ENCODE measurements at regions not wholly inside any gene's neighbourhood (a gene's known extent, or its start where the extent isn't known, plus 50 kb on each side); places are given as distances from the start of the nearest gene placed in this dataset.

DNA sequence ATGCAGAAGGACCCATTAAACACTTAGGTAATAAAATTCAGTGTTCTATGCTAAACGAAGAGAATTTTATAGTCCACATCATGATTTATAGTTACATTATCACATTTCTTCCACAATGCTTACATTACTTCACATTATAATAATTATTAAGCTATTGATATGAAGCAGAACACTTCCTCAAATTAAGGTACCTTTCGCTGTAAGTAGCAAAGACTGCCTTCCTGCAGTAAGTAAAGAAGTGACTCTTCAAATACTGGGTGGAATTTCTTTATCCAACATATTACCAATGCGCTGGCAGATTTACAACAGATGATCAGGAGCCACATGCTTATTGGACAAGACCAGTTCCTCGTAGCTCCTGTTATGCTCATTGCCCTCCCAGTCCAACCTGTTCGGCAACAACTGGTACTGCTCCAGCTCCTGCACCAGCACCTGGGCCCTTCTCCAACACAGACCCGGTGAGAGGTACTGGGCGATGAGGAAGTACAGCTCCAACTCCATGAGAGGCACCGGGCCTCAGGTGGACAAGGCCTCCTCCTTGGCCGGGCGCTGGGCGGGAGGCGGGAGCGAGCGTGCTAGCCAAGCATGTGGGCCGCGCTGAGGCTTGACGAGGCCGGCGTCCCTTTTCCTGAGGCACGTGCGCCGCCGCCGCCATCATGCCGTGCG, 210.7 kb upstream of the ATP2B1 start:
- no peak for DNase-seq (ENCODE audit: low read depth, low spot score)
- in situ Hi-C loops (cut with HindIII; ENCODE audit: low pct_unique_long_range_greater_than_20kb, low sequenced_read_pairs): no loop called here

DNA sequence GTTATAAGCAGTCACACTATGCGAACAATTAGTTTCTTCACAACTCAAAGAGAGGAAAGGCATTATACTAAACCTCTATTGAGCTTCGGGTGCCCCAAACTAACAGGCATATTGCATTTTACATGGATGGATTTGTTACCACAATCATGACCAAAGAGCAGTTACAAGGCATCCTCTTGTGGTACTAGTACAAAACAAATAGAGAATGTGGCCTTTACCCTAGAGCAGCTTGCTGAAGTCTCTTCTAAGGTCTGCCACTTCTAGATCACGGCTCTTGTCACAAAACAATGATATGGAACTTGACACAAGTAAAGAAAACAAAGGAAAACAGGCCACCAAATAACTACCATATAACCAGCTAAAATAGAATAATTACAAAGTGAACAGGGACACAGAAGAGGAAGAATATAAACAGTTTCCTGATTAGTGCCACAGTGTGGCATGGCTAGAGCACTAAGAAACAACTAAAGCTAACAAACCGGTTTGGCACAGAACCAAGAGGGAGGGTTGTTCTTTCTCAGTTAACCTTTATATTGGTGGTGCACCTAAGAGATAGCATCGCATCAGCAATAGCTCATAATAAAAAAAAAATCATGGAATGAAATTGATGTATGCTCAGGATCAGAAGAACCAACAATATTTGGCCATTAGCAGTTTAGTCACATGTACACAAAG, 209.7 kb upstream of the ATP2B1 start:
- DNase-seq (ENCODE audit: low read depth, low spot score): no peak
- in situ Hi-C loops (cut with HindIII; ENCODE audit: low pct_unique_long_range_greater_than_20kb, low sequenced_read_pairs): no loop called here

DNA sequence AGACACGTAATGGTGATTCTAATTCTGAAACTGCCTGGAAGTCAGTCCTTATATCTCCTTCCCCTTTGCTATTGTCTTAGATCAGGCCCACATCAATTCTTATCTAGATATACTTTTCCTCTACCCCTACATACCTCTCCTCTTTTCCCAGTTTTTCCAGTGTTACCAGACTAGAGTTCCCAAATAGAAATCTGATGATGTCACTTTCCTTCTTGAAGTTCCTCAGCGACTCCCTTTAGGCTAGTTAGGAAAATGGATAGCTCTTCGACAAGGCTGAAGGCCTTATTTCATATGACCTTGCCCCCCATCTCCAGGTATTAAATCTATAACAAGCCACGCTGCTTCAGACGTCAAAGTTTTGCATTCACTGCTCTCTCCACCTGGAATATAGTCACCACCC, 201.1 kb upstream of the ATP2B1 start:
- in situ Hi-C loops (cut with HindIII; ENCODE audit: low pct_unique_long_range_greater_than_20kb, low sequenced_read_pairs): no loop called here
- DNase-seq (ENCODE audit: low read depth, low spot score): no peak

DNA sequence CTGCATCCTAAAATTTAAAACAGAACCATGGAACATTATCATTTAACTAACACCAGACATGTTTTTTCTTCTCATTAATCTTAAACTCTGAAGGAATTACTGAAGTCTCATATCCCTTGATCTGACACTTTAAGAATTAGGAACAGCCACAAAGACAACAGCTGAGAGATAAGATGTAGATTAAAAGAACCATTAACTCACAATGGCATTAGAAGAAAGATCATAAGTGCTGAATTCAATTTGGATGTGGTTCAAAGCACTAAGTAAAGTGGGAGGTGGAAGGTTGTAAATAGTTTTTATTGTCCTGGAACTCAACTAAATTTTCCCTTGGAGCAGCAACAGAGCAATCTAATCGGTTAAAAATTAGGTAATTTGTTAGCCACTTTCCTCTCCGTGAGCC, 199.0 kb upstream of the ATP2B1 start:
- in situ Hi-C loops (cut with HindIII; ENCODE audit: low pct_unique_long_range_greater_than_20kb, low sequenced_read_pairs): no loop called here
- no peak for DNase-seq (ENCODE audit: low read depth, low spot score)

DNA sequence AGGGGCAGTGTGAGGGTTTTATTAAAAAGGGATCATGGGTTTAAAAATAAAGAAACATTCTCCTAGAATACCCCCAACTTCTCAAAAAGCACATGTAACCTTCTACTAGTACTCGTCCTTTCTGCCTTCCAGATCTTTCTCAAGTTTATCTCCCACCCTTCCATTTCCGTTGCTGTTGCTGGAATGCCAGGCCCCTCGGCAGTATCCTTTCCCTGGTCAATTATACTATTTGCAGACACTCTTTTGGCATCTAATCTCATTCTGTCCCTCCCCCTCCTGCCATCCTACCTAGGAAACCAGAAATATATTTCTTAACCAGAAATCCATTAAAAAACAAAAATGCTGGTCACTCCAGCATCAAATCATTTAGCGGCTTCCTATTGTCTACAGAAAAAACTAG, 198.2 kb upstream of the ATP2B1 start:
- no peak for DNase-seq (ENCODE audit: low read depth, low spot score)
- in situ Hi-C loops (cut with HindIII; ENCODE audit: low pct_unique_long_range_greater_than_20kb, low sequenced_read_pairs): no loop called here

DNA sequence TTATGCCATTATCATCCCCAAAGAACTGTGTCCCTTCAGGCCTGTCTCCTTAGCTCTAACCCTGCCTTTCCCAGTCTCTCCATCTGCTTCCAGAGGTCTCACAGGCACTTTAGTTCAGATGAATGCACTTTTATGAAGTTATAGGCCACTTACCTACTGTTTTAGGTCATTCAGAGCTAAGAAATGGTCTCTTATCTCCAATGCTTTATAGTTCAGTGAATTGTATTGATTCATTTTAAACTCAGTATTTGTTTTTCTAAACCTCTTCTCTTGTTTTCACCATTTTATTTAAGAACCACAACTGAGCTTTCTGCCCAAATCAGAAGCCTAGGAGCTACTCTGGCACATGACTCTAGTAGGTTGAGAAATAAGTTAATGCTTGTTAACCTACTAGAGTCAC, 197.5 kb upstream of the ATP2B1 start:
- in situ Hi-C loops (cut with HindIII; ENCODE audit: low pct_unique_long_range_greater_than_20kb, low sequenced_read_pairs): no loop called here
- no peak for DNase-seq (ENCODE audit: low read depth, low spot score)

DNA sequence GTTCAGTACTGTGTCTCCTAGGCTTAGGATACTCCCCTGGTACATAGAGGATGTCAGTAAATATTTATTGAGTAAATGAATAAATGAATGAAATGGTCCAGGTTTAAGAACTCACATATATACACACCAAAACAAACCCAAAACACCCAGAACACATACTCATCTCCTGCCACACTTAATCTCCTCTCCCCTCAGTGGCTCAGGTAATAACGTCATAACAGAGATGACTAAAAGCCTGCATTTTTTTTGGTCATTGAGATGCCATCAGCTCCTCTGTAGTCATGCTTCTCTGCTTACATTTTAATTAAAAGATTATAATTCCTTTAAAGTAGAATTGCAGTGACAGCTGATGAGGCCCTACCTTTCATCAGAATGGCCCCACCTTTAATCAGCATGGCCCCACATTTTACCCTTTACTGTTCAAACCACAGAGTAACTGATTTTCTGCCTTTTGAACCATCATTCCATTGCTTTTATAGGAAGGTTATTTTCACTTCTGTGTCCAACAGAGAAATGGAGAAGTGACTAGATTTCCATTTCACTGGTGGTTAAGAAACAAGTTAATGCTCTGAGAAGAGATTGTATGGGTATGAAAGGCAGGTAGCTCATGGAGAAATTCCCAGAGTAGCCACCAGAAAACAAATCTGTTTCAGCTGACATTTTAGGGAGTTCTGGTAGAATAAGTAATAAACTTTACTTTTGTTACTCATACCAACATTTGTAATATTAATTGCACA, 193.4 kb upstream of the ATP2B1 start:
- in situ Hi-C loops (cut with HindIII; ENCODE audit: low pct_unique_long_range_greater_than_20kb, low sequenced_read_pairs): no loop called here
- no peak for DNase-seq (ENCODE audit: low read depth, low spot score)

DNA sequence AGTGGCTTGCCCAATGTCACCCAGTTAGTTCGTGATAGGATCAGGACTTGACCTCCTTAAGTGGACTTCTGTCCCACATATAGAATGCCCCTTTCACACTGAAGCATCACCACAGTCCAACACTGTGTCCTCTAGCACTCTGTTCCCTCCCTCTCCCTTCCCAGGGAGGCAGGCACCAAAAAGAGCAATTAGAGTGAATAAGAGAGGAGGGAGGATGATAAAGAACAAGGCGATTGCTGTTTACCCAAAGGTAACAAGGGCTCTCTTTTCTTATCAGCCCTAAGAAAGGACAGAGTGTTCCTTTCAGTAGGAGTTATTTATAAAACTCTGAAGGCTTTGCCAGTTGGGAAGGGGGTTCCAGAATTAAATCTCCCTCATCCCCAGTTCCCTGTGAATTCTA, 192.7 kb upstream of the ATP2B1 start:
- peak; percentile 57 for DNase-seq (ENCODE audit: low read depth, low spot score)
- in situ Hi-C loops (cut with HindIII; ENCODE audit: low pct_unique_long_range_greater_than_20kb, low sequenced_read_pairs): no loop called here

DNA sequence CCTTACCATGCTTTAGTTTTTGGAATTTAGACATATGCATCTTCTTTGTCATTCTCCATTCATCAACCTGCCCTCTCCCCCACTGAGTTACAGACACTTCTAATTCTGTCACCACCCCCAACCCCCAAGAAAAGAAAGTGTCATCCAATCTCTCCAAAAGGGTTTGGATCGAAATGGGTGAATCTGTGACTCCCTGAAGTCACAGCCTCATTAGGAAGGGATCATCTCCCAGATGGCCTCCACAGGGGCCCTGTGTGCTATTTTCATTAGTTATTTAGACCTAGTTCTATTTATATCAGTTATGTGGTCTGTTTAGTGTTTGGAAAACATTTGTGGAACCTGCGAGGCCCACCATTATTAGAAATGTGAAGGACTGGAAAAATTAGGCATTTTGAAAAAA, 191.0 kb upstream of the ATP2B1 start:
- no peak for DNase-seq (ENCODE audit: low read depth, low spot score)
- in situ Hi-C loops (cut with HindIII; ENCODE audit: low pct_unique_long_range_greater_than_20kb, low sequenced_read_pairs): no loop called here

DNA sequence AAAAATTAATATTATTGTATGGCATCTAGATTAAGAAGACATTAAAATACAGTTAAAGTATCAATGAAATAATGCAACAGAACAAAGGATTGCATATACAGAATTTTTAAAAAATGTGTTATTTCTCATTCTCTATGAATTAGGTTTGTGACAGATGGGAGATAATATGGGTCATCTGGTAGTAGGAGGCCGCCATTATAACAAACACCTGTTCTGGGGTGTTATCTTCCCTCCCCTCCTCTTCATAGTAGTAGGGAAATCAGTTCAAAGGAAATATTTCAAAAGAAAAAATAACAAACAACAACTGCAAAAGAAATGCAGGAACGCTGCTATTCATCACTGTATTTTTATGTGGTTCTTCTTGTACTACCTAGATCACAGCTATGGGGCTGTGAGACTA, 187.0 kb upstream of the ATP2B1 start:
- no peak for DNase-seq (ENCODE audit: low read depth, low spot score)
- in situ Hi-C loops (cut with HindIII; ENCODE audit: low pct_unique_long_range_greater_than_20kb, low sequenced_read_pairs): no loop called here

DNA sequence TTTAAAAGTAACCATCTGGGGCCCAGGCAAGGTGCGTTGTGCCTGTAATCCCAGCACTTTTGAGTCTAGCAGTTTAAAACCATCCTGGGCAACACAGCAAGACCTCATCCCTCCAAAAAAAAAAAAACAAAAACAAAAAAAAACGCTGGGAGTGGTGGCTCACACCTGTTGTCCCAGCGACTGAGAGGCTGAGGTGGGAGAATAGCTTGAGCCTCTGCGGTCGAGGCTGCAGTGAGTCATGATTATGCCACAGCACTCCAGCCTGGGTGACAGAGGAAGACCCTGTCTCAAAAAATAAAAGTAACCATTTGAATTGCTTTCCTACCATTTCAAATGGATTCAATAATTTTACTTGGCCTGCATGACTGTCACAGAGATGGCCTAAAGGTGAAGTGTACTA, 186.5 kb upstream of the ATP2B1 start:
- in situ Hi-C loops (cut with HindIII; ENCODE audit: low pct_unique_long_range_greater_than_20kb, low sequenced_read_pairs): no loop called here

DNA sequence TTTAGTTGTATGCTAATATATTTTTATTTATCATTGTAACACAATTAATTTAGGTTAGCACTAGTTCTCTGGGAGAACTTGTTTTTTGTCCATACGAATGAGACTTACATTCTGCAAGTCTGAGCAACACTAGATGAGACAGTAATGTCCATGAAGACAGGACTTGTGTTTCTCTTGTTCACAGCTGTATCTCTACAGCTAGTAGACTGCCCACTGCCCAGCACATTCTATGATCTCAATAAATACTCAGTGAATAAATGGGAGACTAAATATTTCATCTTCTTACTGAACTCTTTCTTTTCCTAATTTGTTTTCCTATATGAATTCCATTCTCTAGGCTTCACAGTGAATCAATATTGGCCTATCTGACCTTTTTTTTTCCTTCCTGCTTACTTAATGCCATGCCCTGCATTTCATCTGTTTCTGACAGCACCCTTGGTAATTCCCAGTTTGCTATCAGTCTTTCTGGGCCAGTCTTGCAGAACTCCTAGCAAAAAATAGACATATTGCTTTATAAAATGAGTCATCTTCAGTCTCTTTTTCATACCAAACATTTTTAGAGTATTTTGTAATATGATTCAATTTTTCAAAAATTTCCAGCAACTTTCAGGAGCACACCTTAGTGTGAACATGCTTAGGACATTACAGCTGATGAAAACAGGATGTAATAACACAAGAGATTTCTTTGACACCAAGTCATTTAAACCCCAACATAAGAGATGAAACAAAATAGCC, 185.5 kb upstream of the ATP2B1 start:
- in situ Hi-C loops (cut with HindIII; ENCODE audit: low pct_unique_long_range_greater_than_20kb, low sequenced_read_pairs): no loop called here
- DNase-seq (ENCODE audit: low read depth, low spot score): no peak

More for the DNA sequence above, 186.5 kb upstream of the ATP2B1 start:
- no peak for DNase-seq (ENCODE audit: low read depth, low spot score)

DNA sequence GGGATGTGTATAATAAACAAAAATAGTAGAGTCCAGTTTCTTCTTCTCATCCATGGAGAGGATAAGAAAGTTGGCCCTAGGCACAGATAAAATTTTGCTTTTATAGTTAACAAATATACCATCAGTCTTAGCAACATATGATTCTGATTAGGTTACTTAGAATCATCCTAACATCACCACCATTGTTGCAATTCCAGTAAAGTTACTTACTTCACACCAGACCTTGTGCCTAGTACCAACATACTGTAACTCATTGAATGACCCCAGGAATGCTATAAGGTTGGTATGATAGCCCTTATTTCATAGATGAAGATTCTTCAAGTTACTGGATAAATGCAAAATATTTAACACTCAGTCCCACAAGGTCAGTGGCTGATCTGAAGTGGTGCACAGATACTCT, 183.8 kb upstream of the ATP2B1 start:
- DNase-seq (ENCODE audit: low read depth, low spot score): no peak
- in situ Hi-C loops (cut with HindIII; ENCODE audit: low pct_unique_long_range_greater_than_20kb, low sequenced_read_pairs): no loop called here

DNA sequence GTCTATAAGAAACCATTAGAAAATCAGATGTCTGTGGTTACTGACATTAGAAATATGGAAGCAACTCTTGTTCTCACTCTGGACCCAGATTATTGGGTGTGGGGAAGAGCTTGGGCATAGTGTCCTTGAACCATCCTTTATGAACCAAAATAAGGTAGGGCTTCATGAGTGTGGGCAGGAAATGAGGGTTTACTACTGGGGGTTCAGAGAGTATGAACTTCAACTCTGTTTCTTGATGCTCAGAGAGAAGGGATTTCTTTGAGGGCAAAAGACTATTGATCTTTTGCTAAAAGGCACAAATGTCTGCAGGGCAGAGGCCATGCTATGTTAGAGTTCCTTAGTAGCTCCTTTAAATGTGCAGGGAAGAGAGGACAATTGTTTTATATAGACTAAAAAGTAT, 183.3 kb upstream of the ATP2B1 start:
- in situ Hi-C loops (cut with HindIII; ENCODE audit: low pct_unique_long_range_greater_than_20kb, low sequenced_read_pairs): no loop called here
- DNase-seq (ENCODE audit: low read depth, low spot score): no peak

DNA sequence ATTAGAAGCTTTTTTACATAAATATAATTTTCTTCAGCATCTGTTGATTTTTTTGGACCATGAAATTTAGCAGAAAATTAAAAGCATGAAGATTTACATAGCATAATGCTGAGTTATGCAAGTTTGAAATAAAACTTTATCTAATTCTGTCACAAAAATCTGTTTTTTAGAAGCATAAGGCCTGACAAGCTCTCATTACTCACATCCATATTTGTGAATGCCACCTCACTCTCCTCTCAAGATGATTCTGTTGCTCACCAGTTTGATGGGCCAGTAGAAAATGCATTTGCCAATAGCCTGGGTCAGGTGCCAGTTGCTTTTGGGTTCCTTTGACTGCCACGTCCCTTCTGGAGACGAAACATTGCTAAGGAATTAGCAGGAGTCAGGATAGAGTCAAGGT, 181.5 kb upstream of the ATP2B1 start:
- DNase-seq (ENCODE audit: low read depth, low spot score): no peak

DNA sequence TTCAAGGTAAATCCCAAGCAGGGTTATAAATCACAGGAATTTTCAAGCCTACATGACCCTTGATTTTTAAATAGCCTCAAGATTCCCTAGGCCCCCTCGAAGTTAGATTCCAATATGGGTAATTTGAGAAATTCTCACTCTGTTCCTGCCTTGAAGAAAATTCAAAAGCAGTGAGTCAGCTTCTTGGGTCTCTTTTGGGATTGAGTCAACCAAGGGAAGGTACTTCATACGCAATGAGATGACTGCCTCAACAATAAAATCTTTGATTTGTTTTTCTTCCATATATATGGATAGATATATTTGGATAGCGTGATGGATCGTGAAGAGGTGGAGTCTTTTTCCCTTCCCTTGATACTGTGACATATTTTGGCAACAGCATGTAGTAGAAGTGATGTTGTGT, 180.4 kb upstream of the ATP2B1 start:
- in situ Hi-C loops (cut with HindIII; ENCODE audit: low pct_unique_long_range_greater_than_20kb, low sequenced_read_pairs): no loop called here
- DNase-seq (ENCODE audit: low read depth, low spot score): no peak

More for the DNA sequence above, 181.5 kb upstream of the ATP2B1 start:
- in situ Hi-C loops (cut with HindIII; ENCODE audit: low pct_unique_long_range_greater_than_20kb, low sequenced_read_pairs): no loop called here

DNA sequence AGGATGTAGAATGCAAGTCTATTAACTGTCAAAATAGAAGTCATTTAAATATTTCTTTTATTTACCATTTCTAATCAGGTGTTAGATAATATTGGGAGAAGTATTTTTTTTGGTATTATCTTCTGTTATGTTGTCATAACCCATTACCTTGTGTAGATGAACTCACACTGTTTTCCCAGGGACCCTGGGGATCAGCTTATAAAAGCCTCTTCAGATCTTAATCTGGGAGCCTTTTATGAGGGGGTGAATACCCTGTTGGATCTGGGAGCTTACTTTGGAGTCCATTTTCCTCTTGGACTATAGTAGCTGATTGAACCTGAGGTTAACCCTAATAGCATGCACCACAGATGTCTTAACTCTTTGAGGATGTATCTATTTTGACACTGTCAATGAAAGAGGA, 176.3 kb upstream of the ATP2B1 start:
- no peak for DNase-seq (ENCODE audit: low read depth, low spot score)
- in situ Hi-C loops (cut with HindIII; ENCODE audit: low pct_unique_long_range_greater_than_20kb, low sequenced_read_pairs): no loop called here

DNA sequence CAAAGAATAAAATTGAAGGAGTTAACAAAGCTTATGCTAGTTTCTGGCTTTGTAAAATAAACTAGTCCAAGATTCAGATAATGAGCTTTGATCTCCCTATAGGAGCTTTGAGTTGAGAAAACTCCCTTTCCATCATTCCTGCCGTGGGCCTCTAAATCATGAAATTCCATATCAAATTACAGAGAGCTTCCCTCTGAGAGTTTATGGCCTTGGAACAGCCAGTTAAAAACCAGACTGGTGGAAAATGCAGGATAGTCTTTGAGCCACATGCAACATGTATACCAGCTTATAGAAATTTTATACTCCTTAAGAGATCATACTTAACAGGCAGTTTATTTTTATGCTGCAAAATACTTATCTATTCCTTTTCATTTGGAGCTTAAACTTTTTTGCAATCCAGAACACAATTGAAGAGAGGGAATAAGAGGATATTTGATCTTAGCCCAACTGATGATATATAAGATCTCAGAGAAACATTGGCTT, 175.8 kb upstream of the ATP2B1 start:
- in situ Hi-C loops (cut with HindIII; ENCODE audit: low pct_unique_long_range_greater_than_20kb, low sequenced_read_pairs): no loop called here
- no peak for DNase-seq (ENCODE audit: low read depth, low spot score)
